Esophagus squamous epithelium (tissue), 4 donors: ENCODE measurements at regions not wholly inside any gene's neighbourhood (a gene's known extent, or its start where the extent isn't known, plus 50 kb on each side); places are given as distances from the start of the nearest gene placed in this dataset.

Experiments used
- CTCF ChIP-seq, 6 experiments: fragments of 450-650 bp in 4 of 6; fragments of 200-600 bp in 2 of 6; sonication (generic) in 2 of 6; IDR thresholded peaks; one replicate each; pipeline ENCODE4 v1.5.1; 2016 to 2019; ENCODE audit warnings: antibody characterized with exemption in 6 of 6, mild to moderate bottlenecking in 4 of 6, moderate library complexity in 4 of 6
- POLR2A ChIP-seq, 4 donors: fragments of 450-650 bp; IDR thresholded peaks; one replicate each; pipeline ENCODE4 v1.6.1; 2017; ENCODE audit warnings: antibody characterized with exemption in 4 of 4, mild to moderate bottlenecking in 4 of 4, moderate library complexity in 3 of 4

GRCh38 chr16:55391760-55392375, 67.9 kb downstream of the IRX6 start:
- TF ChIP-seq CTCF (IDR thresholded peaks at IDR 0.05), result no peak
- no peak for TF ChIP-seq POLR2A (IDR thresholded peaks at IDR 0.05)
